Head of caudate nucleus (tissue), 42 donors: ENCODE measurements at regions not wholly inside any gene's neighbourhood (a gene's known extent, or its start where the extent isn't known, plus 50 kb on each side); places are given as distances from the start of the nearest gene placed in this dataset.
"Not testable (repeated sequence)": the region's sequence is repeated elsewhere in the genome, so short reads cannot be mapped to it uniquely, and the experiment has no call there.

Experiments
- DNase-seq, 42 donors: peaks; one replicate each; pipeline versions ENCODE4 v3.0.0 to v3.0.0-alpha.2; 2020 to 2021; ENCODE audit warnings: mixed read lengths in 7 of 42
- intact Hi-C: fragments of 100-400 bp; cut with DNase I; formaldehyde crosslinking; loops from one replicate; pipeline ENCODE4 v1.15.0; 2022

GRCh38 chr2:188785061-188785460 is 189.1 kb upstream of the COL3A1 start:
- no peak for DNase-seq
- intact Hi-C loops, result no loop called here

- intact Hi-C loops, result no loop called here
- no peak for DNase-seq
Measured at GRCh38 chr2:188785490-188785889, 188.7 kb upstream of the COL3A1 start.

DNA sequence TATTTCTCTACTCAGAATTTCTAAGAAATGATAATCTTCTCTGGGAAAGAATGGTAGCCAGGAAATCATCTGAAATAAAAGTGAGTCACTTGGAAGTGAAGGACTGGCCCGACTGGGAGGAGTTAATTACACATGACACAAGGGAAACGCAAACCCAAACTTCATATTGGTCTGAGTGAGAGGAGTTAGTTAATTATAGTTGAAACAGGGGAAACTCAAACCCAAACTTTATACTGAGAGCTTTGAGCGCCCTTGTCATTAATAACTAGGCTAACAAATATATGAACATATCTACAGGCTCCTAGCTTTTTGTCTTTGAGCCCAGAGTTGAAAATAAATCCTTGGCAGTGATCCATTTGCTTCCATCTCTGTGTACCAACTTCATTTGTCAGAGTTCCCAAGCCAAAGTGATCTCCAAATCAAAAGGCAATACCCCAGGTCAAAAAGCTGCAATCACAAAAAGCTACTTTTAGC is 187.8 kb upstream of the COL3A1 start:
- DNase-seq, result no peak
- intact Hi-C loops, result no loop called here

- DNase-seq, result no peak
- intact Hi-C loops, result no loop called here
Measured at GRCh38 chr2:188787021-188787657, 187.0 kb upstream of the COL3A1 start.

- intact Hi-C loops, result no loop called here
- no peak for DNase-seq
Measured at GRCh38 chr2:188787658-188788240, 186.4 kb upstream of the COL3A1 start.

- peak in 6 of 42 donors; percentile 2 to 50 (median 17) for DNase-seq
- intact Hi-C loops, result no loop called here
Measured at GRCh38 chr2:188788621-188789020, 185.6 kb upstream of the COL3A1 start.

DNA sequence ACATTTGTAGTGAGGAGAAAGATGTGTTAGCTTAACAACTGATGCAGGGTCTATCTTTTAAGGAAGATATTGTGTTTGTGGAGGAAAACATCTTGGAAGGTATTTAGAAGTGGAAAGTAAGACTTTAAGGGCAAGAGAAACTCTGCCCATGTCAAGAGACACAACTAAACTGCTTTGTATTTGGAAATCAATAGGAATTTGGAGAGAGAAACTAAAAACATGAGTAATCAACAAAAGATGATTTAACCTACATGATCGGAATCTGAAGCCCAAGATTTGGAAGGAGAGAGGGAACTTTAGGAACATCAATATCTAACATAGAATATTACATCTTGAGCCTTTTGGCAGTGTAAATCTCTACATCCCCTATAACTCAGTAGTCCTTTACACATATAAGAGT is 184.2 kb upstream of the COL3A1 start:
- intact Hi-C loops, result no loop called here
- DNase-seq, result no peak

GRCh38 chr2:188794453-188794852 is 179.7 kb upstream of the COL3A1 start:
- intact Hi-C loops, DNase-seq: not testable (repeated sequence)

GRCh38 chr2:188795762-188796161 is 178.4 kb upstream of the COL3A1 start:
- intact Hi-C loops, result no loop called here
- DNase-seq, result no peak

GRCh38 chr2:188797371-188797770 is 176.8 kb upstream of the COL3A1 start:
- DNase-seq, result no peak
- intact Hi-C loops, result no loop called here

DNA sequence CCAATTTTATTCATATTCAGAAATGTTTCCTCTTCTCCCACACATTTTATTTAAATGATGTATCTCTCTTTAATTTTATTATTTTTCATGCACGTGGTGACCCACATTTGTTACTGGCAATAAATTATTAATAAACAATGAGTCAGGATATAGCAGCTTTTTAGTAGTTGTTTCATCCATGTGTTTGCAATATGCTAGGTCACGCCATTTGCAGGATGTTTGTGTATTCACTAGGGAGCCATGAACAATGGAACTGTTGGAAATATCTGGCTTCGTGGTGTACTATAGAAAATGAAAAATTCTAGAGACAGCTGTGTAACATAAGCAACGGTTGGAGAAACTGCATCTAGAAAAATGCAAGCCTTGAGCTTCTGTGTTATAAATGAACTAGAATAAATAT is 176.0 kb upstream of the COL3A1 start:
- DNase-seq, result no peak
- intact Hi-C loops, result no loop called here

- intact Hi-C loops, result no loop called here
- DNase-seq, result no peak
Measured at GRCh38 chr2:188805219-188805618, 169.0 kb upstream of the COL3A1 start.

- DNase-seq, result no peak
- intact Hi-C loops, result no loop called here
Measured at GRCh38 chr2:188808947-188809355, 165.2 kb upstream of the COL3A1 start.

GRCh38 chr2:188810586-188810985 is 163.6 kb upstream of the COL3A1 start:
- no peak for DNase-seq
- intact Hi-C loops, result no loop called here

DNA sequence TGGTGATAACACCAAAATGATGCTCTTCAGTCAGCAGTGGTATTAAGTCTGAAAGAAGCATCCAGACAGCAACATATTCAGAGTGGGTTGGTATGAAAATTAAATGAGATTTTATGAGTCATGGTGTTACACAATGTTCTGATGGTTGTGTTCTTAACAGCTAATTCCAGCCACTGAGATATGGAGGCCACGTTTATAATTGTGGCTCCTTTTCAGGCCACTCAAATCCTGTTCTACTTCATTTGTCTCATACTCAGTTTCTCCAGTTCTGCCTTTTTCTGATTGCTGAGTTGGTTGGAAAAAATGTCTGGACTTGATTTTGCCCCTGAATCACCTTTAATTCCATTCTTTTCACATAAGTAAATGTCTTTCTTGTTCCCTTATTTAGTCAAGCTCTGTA is 162.7 kb upstream of the COL3A1 start:
- intact Hi-C loops, result no loop called here
- DNase-seq, result peak in 1 of 42 donors; percentile 2

- DNase-seq, result no peak
- intact Hi-C loops, result no loop called here
Measured at GRCh38 chr2:188813315-188813714, 160.9 kb upstream of the COL3A1 start.

DNA sequence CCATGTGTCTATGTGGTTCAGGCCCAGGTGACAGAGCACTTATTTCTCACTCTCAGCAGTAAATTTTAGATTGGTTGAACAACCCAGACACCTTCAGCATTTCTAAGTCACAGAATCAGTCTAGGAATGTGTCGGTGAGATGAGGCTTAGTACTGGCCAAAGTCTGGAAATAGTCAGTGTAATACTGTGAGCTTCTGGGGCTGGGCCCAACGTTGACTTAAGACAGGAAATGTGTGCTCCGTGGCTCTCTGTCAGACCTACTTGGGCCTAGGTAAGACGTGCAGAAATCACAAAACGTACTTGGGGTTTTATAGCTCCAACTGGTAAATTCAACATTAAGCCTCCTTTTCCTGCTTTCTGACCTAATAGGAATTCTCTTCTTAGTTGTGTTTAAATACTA is 160.3 kb upstream of the COL3A1 start:
- intact Hi-C loops, result no loop called here
- DNase-seq, result no peak

- intact Hi-C loops, result no loop called here
- no peak for DNase-seq
Measured at GRCh38 chr2:188819011-188819410, 155.2 kb upstream of the COL3A1 start.

GRCh38 chr2:188819792-188820191 is 154.4 kb upstream of the COL3A1 start:
- no peak for DNase-seq
- intact Hi-C loops, result no loop called here

DNA sequence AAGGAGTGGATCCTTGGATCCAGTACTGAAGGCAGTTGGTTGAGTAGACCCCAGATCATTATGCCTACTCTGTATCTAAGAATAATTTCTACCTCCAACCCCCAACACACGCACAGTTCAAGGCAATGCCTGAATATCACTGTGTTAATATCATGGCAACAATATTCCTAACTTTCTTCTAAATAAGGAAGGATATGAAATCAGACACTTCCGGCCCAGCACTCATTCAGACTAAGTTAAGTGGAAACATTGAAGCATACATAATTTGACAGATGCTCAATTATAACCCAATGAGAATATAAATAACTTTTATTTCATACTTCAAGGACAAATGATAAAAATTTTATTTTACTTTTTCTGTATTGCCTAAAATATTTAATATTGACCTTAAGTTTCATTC is 153.6 kb upstream of the COL3A1 start:
- no peak for DNase-seq
- intact Hi-C loops, result no loop called here

- DNase-seq, result no peak
- intact Hi-C loops, result no loop called here
Measured at GRCh38 chr2:188824125-188824524, 150.0 kb upstream of the COL3A1 start.
